ENCODE measurements at regions not wholly inside any gene's neighbourhood (a gene's known extent, or its start where the extent isn't known, plus 50 kb on each side); places are given as distances from the start of the nearest gene placed in this dataset.

GRCh38 chr13:76685938-76686337, 200.3 kb downstream of the KCTD12 start:
- Histone ChIP-seq H3K18ac (ENCODE audit: insufficient read length, low read depth, low read length) (no peak overlapping the region), H3T11ph (ENCODE audit: low read length) (no peak overlapping the region), H4K8ac (replicated peaks; ENCODE audit: insufficient read length, low read depth, low read length) (no peak overlapping the region), H2BK120ac (ENCODE audit: low read depth, low read length, poor library complexity, severe bottlenecking) (no peak overlapping the region), H3K4me1 (ENCODE audit: insufficient read depth, low read length) (no peaks in the 10 kb centered on the region), H3K56ac (ENCODE audit: insufficient read length, low read depth, low read length) (no peak overlapping the region), H3K23me2 (ENCODE audit: insufficient read length, low read depth, low read length, poor library complexity, severe bottlenecking) (no peaks in the 10 kb centered on the region), H2AFZ (ENCODE audit: low read length) (no peak overlapping the region), H4K20me1 (ENCODE audit: control insufficient read depth, insufficient read depth, insufficient read length) (no peaks in the 10 kb centered on the region), H2AK5ac (ENCODE audit: insufficient read length, low read length) (no peak overlapping the region), H3K27me3 (ENCODE audit: insufficient read depth, low read length) (no peaks in the 10 kb centered on the region), H4K5ac (ENCODE audit: insufficient read length, low read depth, low read length) (no peak overlapping the region), H2BK15ac (ENCODE audit: low read depth, low read length) (no peak overlapping the region), H2BK5ac (ENCODE audit: insufficient read length, low read length) (no peak overlapping the region), H3K79me1 (ENCODE audit: insufficient read depth, low read depth, low read length, poor library complexity, severe bottlenecking) (no peaks in the 10 kb centered on the region), H2BK20ac (ENCODE audit: low read depth, low read length, poor library complexity, severe bottlenecking) (no peak overlapping the region), H3K4ac (ENCODE audit: low read depth, low read length) (no peak overlapping the region), H4K91ac (ENCODE audit: insufficient read length, low read depth, low read length) (no peak overlapping the region), H3K4me2 (ENCODE audit: insufficient read depth, insufficient read length, low read length) (no peak overlapping the region), H3K23ac (ENCODE audit: insufficient read length, low read depth, low read length) (no peak overlapping the region), H3K9ac (ENCODE audit: extremely low read depth, insufficient read length, low read length) (no peak overlapping the region), H3K27ac (ENCODE audit: insufficient read length, low read depth, low read length) (no peak overlapping the region), H3K14ac (ENCODE audit: insufficient read depth, low read length) (no peak overlapping the region), H3K79me2 (ENCODE audit: insufficient read depth, low read length) (no peaks in the 10 kb centered on the region), H3K9me3 (ENCODE audit: control insufficient read depth, low read depth, low read length) (no peaks in the 10 kb centered on the region), H2BK12ac (ENCODE audit: insufficient read length, low read depth, low read length) (no peak overlapping the region)
- H3K9me3 Mint-ChIP-seq, result no peaks in the 10 kb centered on the region
- H3K4me3 Mint-ChIP-seq, result no peak overlapping the region
- H3K36me3 Mint-ChIP-seq (ENCODE audit: insufficient read depth in 1 of 3, low read depth in 3 of 3), result no peaks in the 10 kb centered on the region
- WGBS (ENCODE audit: extremely low coverage, insufficient read length, low lambda C conversion rate), result no CpG with 5 or more reads among the region's 5 CpGs
- H3K27ac Mint-ChIP-seq, result peak overlapping the region in 1 of 3 experiments; percentile 41; a peak in 2 of 7 replicates
- no peak for TF ChIP-seq CTCF (conservative IDR thresholded peaks at IDR 0.05)
- peaks cover 14 to 16% of the 10 kb centered on the region in 2 experiments for H3K4me1 Mint-ChIP-seq
- no peak for DNase-seq
- H3K27me3 Mint-ChIP-seq (ENCODE audit: low read depth), result no peaks in the 10 kb centered on the region
